ENCODE measurements at regions not wholly inside any gene's neighbourhood (a gene's known extent, or its start where the extent isn't known, plus 50 kb on each side); places are given as distances from the start of the nearest gene placed in this dataset.

DNA sequence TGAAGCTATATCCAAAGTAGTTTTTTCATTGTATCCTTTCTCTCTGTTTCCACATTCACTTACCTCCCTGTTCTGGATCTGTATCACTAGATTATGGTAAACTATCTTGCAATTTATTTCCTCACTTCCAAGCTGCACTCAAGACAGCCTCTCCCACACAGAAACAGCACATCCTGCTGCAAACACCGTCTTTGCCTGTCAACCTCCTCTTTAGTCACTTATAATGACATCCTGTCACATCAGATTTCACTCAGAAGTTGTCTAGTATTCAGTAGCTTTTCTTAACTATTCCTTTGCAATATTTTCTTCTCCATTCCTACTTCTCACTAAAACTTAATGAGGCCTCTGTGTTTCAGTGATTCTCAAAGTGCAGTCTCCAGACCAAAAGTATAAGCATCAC lies 490.8 kb downstream of the IGSF11 start:
- H3K27me3 ChIP-seq = no peaks in the 10 kb centered on the region
- no peak overlapping the region for H3K4me3 ChIP-seq
- DNase-seq = no peak
- TF ChIP-seq, protein P1, sequence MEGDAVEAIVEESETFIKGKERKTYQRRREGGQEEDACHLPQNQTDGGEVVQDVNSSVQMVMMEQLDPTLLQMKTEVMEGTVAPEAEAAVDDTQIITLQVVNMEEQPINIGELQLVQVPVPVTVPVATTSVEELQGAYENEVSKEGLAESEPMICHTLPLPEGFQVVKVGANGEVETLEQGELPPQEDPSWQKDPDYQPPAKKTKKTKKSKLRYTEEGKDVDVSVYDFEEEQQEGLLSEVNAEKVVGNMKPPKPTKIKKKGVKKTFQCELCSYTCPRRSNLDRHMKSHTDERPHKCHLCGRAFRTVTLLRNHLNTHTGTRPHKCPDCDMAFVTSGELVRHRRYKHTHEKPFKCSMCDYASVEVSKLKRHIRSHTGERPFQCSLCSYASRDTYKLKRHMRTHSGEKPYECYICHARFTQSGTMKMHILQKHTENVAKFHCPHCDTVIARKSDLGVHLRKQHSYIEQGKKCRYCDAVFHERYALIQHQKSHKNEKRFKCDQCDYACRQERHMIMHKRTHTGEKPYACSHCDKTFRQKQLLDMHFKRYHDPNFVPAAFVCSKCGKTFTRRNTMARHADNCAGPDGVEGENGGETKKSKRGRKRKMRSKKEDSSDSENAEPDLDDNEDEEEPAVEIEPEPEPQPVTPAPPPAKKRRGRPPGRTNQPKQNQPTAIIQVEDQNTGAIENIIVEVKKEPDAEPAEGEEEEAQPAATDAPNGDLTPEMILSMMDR (IDR thresholded peaks at IDR 0.05) = no peak
- no peak overlapping the region for H3K9ac ChIP-seq (ENCODE audit: low read depth in 2 of 2, low read length in 2 of 2)
- H3K27ac ChIP-seq = peak overlapping the region; percentile 10
- no peaks in the 10 kb centered on the region for H3K9me3 ChIP-seq
- no peaks in the 10 kb centered on the region for H3K36me3 ChIP-seq
- no peaks in the 10 kb centered on the region for H3K4me1 ChIP-seq
- intact Hi-C loops (cut with DNase I) = no loop called here

DNA sequence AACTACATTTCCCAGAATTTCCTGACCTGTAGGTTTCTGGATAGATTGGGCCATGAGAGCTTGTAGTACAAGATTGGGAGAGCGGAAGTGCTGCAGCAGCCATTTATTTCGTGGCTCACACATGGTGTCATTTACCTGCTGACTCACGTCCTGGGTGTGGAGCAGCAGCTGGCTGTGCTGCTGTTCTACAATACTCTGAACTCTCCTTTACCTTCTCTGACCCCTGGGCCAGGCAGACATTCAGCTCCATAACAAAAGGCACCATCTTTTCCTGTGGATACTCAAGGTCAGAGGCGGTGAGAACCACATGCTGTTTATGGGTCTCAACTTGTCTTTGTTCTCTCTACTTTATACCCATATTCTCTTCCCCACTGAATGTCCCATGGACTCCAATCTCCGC lies 490.2 kb downstream of the IGSF11 start:
- intact Hi-C loops (cut with DNase I) = no loop called here
- H3K27ac ChIP-seq = peak overlapping the region; percentile 10

DNA sequence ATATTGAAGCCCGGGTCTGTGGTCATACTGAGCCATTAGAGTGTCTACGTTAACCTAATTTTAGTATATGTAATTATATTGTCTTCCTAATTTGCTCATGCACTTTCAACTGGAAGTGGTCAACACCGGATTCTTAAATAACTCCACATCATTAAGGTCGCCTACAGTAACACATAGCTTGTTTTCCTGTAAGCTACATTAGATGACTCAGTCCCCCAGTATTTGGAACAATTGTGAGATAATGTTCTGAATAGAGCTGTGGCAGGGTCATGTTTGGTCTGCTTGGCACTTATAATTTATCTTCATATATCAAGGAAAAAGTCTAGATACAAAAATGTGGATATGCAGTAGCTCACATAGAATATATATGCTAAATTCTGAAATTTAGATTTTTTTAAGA lies 486.2 kb downstream of the IGSF11 start:
- TF ChIP-seq, protein P1 (IDR thresholded peaks at IDR 0.05) = no peak
- Histone ChIP-seq H3K9ac (ENCODE audit: low read depth in 2 of 2, low read length in 2 of 2) (no peak overlapping the region), H3K4me1 (no peaks in the 10 kb centered on the region), H3K27ac (no peak overlapping the region), H3K4me3 (no peak overlapping the region), H3K9me3 (no peaks in the 10 kb centered on the region), H3K27me3 (no peaks in the 10 kb centered on the region), H3K36me3 (no peaks in the 10 kb centered on the region)
- intact Hi-C loops (cut with DNase I) = no loop called here
- DNase-seq = no peak

More for the DNA sequence above, 490.2 kb downstream of the IGSF11 start:
- Histone ChIP-seq H3K27me3 (no peaks in the 10 kb centered on the region), H3K9ac (ENCODE audit: low read depth in 2 of 2, low read length in 2 of 2) (no peak overlapping the region), H3K4me3 (no peak overlapping the region), H3K36me3 (no peaks in the 10 kb centered on the region), H3K4me1 (no peaks in the 10 kb centered on the region), H3K9me3 (no peaks in the 10 kb centered on the region)
- TF ChIP-seq, protein P1 (IDR thresholded peaks at IDR 0.05) = no peak
- peak; percentile 51 for DNase-seq

DNA sequence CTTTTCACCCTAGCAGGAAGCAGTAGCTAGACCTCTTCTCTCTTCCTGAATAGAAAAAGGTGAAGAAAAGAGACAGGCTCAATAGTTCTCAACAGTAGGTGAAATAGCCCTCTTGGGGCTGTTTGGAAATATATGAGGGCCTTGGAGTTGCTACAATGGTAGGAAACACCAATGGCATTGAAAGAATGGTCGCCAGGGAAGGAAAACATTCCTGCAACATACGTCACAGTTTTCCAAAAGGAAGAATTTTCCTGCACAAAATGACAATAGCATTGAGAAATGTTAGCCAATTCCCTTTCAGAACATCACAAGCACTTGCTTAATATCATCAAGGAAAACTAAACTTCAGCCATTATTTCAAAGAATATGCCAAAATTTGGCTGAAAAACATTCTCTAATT lies 484.5 kb downstream of the IGSF11 start:
- DNase-seq = no peak
- H3K4me1 ChIP-seq = no peaks in the 10 kb centered on the region
- H3K27ac ChIP-seq = peak overlapping the region; percentile 8
- H3K9me3 ChIP-seq = no peaks in the 10 kb centered on the region
- H3K4me3 ChIP-seq = no peak overlapping the region
- no peaks in the 10 kb centered on the region for H3K27me3 ChIP-seq
- intact Hi-C loops (cut with DNase I) = no loop called here
- no peak overlapping the region for H3K9ac ChIP-seq (ENCODE audit: low read depth in 2 of 2, low read length in 2 of 2)
- H3K36me3 ChIP-seq = no peaks in the 10 kb centered on the region
- TF ChIP-seq, protein P1 (IDR thresholded peaks at IDR 0.05) = no peak

DNA sequence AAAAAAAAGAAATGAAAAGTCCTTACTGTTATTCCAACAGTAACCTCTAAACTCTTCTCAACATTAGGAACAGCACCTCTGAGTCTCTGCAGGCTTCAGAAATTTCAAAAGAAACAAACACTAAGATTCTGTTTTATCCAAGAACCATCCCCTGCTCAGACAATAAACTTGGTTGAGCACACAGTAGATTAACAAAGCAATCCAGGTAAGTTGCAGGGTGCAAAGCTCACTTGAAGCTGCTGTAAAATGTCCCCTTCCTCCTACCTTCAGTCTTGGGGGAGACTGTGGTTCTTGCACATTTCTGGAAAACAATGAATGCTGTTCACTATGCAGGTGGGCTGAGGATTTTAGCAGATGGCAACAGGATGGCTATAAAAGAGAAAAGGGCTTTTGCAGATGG lies 484.1 kb downstream of the IGSF11 start:
- H3K4me1 ChIP-seq = no peaks in the 10 kb centered on the region
- H3K27me3 ChIP-seq = no peaks in the 10 kb centered on the region
- no peaks in the 10 kb centered on the region for H3K36me3 ChIP-seq
- H3K4me3 ChIP-seq = no peak overlapping the region
- TF ChIP-seq, protein P1 (IDR thresholded peaks at IDR 0.05) = no peak
- H3K27ac ChIP-seq = peak overlapping the region; percentile 8
- intact Hi-C loops (cut with DNase I) = no loop called here
- no peak for DNase-seq
- H3K9me3 ChIP-seq = no peaks in the 10 kb centered on the region
- H3K9ac ChIP-seq (ENCODE audit: low read depth in 2 of 2, low read length in 2 of 2) = no peak overlapping the region

Measured in colonic mucosa (tissue), 4 donors.